ENCODE measurements at regions not wholly inside any gene's neighbourhood (a gene's known extent, or its start where the extent isn't known, plus 50 kb on each side); places are given as distances from the start of the nearest gene placed in this dataset.

GRCh38 chr17:33798308-33798707 lies 456.8 kb upstream of the CCL2 start:
- no peaks in the 10 kb centered on the region for H3K4me1 Mint-ChIP-seq
- H3K27ac Mint-ChIP-seq = no peak overlapping the region
- TF ChIP-seq, protein P1, sequence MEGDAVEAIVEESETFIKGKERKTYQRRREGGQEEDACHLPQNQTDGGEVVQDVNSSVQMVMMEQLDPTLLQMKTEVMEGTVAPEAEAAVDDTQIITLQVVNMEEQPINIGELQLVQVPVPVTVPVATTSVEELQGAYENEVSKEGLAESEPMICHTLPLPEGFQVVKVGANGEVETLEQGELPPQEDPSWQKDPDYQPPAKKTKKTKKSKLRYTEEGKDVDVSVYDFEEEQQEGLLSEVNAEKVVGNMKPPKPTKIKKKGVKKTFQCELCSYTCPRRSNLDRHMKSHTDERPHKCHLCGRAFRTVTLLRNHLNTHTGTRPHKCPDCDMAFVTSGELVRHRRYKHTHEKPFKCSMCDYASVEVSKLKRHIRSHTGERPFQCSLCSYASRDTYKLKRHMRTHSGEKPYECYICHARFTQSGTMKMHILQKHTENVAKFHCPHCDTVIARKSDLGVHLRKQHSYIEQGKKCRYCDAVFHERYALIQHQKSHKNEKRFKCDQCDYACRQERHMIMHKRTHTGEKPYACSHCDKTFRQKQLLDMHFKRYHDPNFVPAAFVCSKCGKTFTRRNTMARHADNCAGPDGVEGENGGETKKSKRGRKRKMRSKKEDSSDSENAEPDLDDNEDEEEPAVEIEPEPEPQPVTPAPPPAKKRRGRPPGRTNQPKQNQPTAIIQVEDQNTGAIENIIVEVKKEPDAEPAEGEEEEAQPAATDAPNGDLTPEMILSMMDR (IDR thresholded peaks at IDR 0.05; ENCODE audit: unreplicated experiment) = no peak
- H3K27me3 Mint-ChIP-seq (ENCODE audit: low read depth) = peaks cover 56% of the 10 kb centered on the region
- H3K36me3 Mint-ChIP-seq = no peaks in the 10 kb centered on the region
- no peak overlapping the region for H3K4me3 Mint-ChIP-seq
- H3K9me3 Mint-ChIP-seq = no peaks in the 10 kb centered on the region
- DNase-seq (ENCODE audit: low spot score in 2 of 2, unreplicated experiment in 2 of 2) = no peak

- Mint-ChIP-seq H3K27ac (no peak overlapping the region), H3K4me1 (no peaks in the 10 kb centered on the region), H3K9me3 (no peaks in the 10 kb centered on the region), H3K4me3 (no peak overlapping the region), H3K27me3 (ENCODE audit: low read depth) (peaks cover 66% of the 10 kb centered on the region), H3K36me3 (no peaks in the 10 kb centered on the region)
- TF ChIP-seq, protein P1 (IDR thresholded peaks at IDR 0.05; ENCODE audit: unreplicated experiment) = no peak
- DNase-seq (ENCODE audit: low spot score in 2 of 2, unreplicated experiment in 2 of 2) = no peak
Observed at GRCh38 chr17:33802349-33803198, 452.5 kb upstream of the CCL2 start.

- DNase-seq (ENCODE audit: low spot score in 2 of 2, unreplicated experiment in 2 of 2) = no peak
- H3K4me1 Mint-ChIP-seq = no peaks in the 10 kb centered on the region
- no peaks in the 10 kb centered on the region for H3K9me3 Mint-ChIP-seq
- peaks cover 64% of the 10 kb centered on the region for H3K27me3 Mint-ChIP-seq (ENCODE audit: low read depth)
- TF ChIP-seq, protein P1 (IDR thresholded peaks at IDR 0.05; ENCODE audit: unreplicated experiment) = no peak
- no peak overlapping the region for H3K4me3 Mint-ChIP-seq
- H3K36me3 Mint-ChIP-seq = no peaks in the 10 kb centered on the region
- H3K27ac Mint-ChIP-seq = no peak overlapping the region
Observed at GRCh38 chr17:33803199-33803685, 451.8 kb upstream of the CCL2 start.

DNA sequence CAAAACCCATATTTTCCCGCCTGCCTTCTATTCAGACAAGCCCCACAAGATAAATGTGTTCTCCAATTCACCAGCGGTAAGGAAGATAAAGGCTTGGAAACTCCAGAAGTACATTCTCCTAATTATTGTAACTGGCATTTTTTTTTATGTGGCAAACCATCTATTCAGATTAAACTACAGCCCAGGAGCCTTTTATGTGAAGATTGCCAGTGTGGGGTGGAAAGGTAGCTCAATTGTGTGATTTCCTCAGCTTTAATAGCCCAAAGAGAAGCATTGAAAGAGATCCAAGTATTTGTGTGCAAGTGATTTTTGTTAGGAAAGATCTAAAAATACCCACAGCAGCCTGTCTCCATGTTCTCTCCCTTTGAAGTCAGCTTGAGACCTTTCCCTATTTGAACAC lies 451.4 kb upstream of the CCL2 start:
- TF ChIP-seq, protein P1 (IDR thresholded peaks at IDR 0.05; ENCODE audit: unreplicated experiment) = no peak
- Mint-ChIP-seq H3K27me3 (ENCODE audit: low read depth) (peaks cover 64% of the 10 kb centered on the region), H3K4me1 (no peaks in the 10 kb centered on the region), H3K36me3 (no peaks in the 10 kb centered on the region), H3K4me3 (no peak overlapping the region), H3K9me3 (no peaks in the 10 kb centered on the region), H3K27ac (no peak overlapping the region)
- no peak for DNase-seq (ENCODE audit: low spot score in 2 of 2, unreplicated experiment in 2 of 2)

DNA sequence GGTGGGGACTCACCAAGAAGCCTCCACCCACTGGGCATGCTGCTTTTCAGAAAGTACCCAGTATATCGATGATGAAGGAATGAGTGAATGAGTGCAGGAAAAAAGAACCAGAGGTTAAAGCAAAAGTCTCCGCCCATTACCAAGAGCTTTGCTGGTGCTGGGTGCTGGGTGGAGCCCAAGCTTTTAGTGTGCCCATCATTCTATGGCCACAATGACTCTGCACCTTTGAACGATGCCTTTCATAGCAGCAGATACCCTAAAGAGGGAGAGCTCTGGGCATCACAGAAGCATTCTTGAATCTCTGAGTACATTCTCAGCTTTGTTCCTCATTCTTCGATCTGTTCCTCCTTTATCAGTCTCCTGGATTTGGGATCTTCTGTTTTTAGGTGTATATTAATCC lies 450.7 kb upstream of the CCL2 start:
- H3K27ac Mint-ChIP-seq = no peak overlapping the region
- no peaks in the 10 kb centered on the region for H3K4me1 Mint-ChIP-seq
- no peaks in the 10 kb centered on the region for H3K9me3 Mint-ChIP-seq
- H3K36me3 Mint-ChIP-seq = no peaks in the 10 kb centered on the region
- peaks cover 62% of the 10 kb centered on the region for H3K27me3 Mint-ChIP-seq (ENCODE audit: low read depth)
- TF ChIP-seq, protein P1 (IDR thresholded peaks at IDR 0.05; ENCODE audit: unreplicated experiment) = no peak
- no peak overlapping the region for H3K4me3 Mint-ChIP-seq
- DNase-seq (ENCODE audit: low spot score in 2 of 2, unreplicated experiment in 2 of 2) = no peak

Data from mesothelial cell of epicardium (in vitro differentiated cells).